ENCODE measurements at regions not wholly inside any gene's neighbourhood (a gene's known extent, or its start where the extent isn't known, plus 50 kb on each side); places are given as distances from the start of the nearest gene placed in this dataset.

- intact Hi-C loops (cut with DNase I): no loop called here
- H3K36me3 ChIP-seq: no peaks in the 10 kb centered on the region
- no peak overlapping the region for H3K4me3 ChIP-seq
- no peaks in the 10 kb centered on the region for H3K9me3 ChIP-seq
- DNase-seq (no peak), ATAC-seq (no peak)
- H3K4me1 ChIP-seq: no peaks in the 10 kb centered on the region
- H3K27ac ChIP-seq: no peak overlapping the region
- TF ChIP-seq, protein P1, sequence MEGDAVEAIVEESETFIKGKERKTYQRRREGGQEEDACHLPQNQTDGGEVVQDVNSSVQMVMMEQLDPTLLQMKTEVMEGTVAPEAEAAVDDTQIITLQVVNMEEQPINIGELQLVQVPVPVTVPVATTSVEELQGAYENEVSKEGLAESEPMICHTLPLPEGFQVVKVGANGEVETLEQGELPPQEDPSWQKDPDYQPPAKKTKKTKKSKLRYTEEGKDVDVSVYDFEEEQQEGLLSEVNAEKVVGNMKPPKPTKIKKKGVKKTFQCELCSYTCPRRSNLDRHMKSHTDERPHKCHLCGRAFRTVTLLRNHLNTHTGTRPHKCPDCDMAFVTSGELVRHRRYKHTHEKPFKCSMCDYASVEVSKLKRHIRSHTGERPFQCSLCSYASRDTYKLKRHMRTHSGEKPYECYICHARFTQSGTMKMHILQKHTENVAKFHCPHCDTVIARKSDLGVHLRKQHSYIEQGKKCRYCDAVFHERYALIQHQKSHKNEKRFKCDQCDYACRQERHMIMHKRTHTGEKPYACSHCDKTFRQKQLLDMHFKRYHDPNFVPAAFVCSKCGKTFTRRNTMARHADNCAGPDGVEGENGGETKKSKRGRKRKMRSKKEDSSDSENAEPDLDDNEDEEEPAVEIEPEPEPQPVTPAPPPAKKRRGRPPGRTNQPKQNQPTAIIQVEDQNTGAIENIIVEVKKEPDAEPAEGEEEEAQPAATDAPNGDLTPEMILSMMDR (IDR thresholded peaks at IDR 0.05): no peak
- no peaks in the 10 kb centered on the region for H3K27me3 ChIP-seq (ENCODE audit: low read depth)
Observed at GRCh38 chr9:108789742-108790141, 66.0 kb downstream of the ACTL7B start.

GRCh38 chr9:108787690-108788048 lies 68.1 kb downstream of the ACTL7B start:
- TF ChIP-seq, protein P1 (IDR thresholded peaks at IDR 0.05): no peak
- no peak overlapping the region for H3K4me3 ChIP-seq

GRCh38 chr9:108786901-108787689 lies 68.7 kb downstream of the ACTL7B start:
- H3K4me3 ChIP-seq: no peak overlapping the region
- H3K9me3 ChIP-seq: no peaks in the 10 kb centered on the region
- H3K4me1 ChIP-seq: no peaks in the 10 kb centered on the region
- ATAC-seq (no peak), DNase-seq (no peak)
- H3K36me3 ChIP-seq: no peaks in the 10 kb centered on the region
- intact Hi-C loops (cut with DNase I): no loop called here
- H3K27me3 ChIP-seq (ENCODE audit: low read depth): no peaks in the 10 kb centered on the region
- H3K27ac ChIP-seq: no peak overlapping the region
- TF ChIP-seq, protein P1 (IDR thresholded peaks at IDR 0.05): no peak

More at GRCh38 chr9:108787690-108788048, 68.1 kb downstream of the ACTL7B start:
- Histone ChIP-seq H3K4me1 (no peaks in the 10 kb centered on the region), H3K27me3 (ENCODE audit: low read depth) (no peaks in the 10 kb centered on the region), H3K36me3 (no peaks in the 10 kb centered on the region), H3K9me3 (no peaks in the 10 kb centered on the region), H3K27ac (no peak overlapping the region)
- intact Hi-C loops (cut with DNase I): no loop called here
- no peak for DNase-seq
- ATAC-seq: no peak

DNA sequence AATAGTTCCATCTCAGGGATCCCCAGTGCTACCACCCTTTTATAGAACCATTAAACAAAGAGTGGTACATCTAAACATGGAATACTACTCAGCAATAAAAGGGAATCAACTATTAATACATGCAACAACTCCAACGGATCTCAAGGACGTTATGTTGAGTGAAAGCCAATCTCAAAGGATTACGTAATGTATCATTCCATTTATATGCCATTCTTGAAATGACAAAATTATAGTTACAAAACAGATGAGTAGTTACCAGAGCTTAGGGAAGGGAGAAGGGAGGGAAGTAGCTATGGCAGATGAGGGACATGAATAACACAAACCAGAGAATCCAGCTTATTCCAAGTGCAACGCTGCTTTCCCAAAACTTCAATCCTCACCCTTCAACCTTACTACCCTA lies 69.5 kb downstream of the ACTL7B start:
- intact Hi-C loops (cut with DNase I): no loop called here
- ATAC-seq: no peak
- TF ChIP-seq, protein P1 (IDR thresholded peaks at IDR 0.05): no peak

DNA sequence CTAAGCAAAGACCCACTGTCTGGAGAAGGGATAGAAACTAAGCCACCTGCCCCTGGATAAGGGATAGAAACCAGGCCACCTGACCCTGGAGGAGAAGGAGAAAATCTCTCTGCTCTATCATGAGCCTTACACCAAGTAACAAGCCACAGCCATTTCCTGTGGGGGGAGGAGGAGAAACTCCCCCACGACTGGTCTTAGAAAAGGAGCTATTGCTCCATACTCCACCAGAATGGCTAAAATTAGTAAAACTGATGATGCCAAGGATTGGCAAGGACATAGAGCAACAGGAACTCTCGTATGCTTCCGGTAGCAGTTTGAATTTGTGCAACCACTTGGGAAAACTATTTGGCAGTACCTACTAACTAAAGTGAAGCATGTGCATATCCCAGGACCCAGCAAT lies 70.8 kb downstream of the ACTL7B start:
- no peak for DNase-seq
- H3K9me3 ChIP-seq: no peaks in the 10 kb centered on the region
- TF ChIP-seq, protein P1 (IDR thresholded peaks at IDR 0.05): no peak
- H3K27me3 ChIP-seq (ENCODE audit: low read depth): peaks cover 7% of the 10 kb centered on the region
- peak in 1 of 2 donors; percentile 31 for ATAC-seq
- H3K4me3 ChIP-seq: no peak overlapping the region
- no peaks in the 10 kb centered on the region for H3K36me3 ChIP-seq
- H3K4me1 ChIP-seq: no peaks in the 10 kb centered on the region
- H3K27ac ChIP-seq: no peak overlapping the region
- intact Hi-C loops (cut with DNase I): no loop called here

More for the DNA sequence above, 69.5 kb downstream of the ACTL7B start:
- H3K9me3 ChIP-seq: no peaks in the 10 kb centered on the region
- no peak overlapping the region for H3K4me3 ChIP-seq
- H3K36me3 ChIP-seq: no peaks in the 10 kb centered on the region
- no peak for DNase-seq
- H3K27ac ChIP-seq: no peak overlapping the region
- no peaks in the 10 kb centered on the region for H3K4me1 ChIP-seq
- H3K27me3 ChIP-seq (ENCODE audit: low read depth): peaks cover 2% of the 10 kb centered on the region

Measured in lower lobe of right lung (tissue), 2 donors.